A673 (cell line): ENCODE measurements at regions not wholly inside any gene's neighbourhood (a gene's known extent, or its start where the extent isn't known, plus 50 kb on each side); places are given as distances from the start of the nearest gene placed in this dataset.

Experiments used
- CTCF ChIP-seq: fragments of 300-800, 200-600 bp; sonication (generic); conservative IDR thresholded peaks from 2 replicates; pipeline ENCODE4 v1.5.1; 2017; ENCODE audit warnings: low read depth, mild to moderate bottlenecking, antibody characterized with exemption, low read length, moderate library complexity, mixed read lengths
- EZH2 ChIP-seq: fragments of 200-600 bp; sonication (generic); IDR thresholded peaks from 2 replicates; pipeline ENCODE4 v1.6.1; 2017; ENCODE audit warnings: borderline replicate concordance, low read depth, mild to moderate bottlenecking, mixed read lengths, antibody characterized with exemption, low read length; ENCODE audit not compliant: poor library complexity, severe bottlenecking

GRCh38 chr5:18526792-18527405, 892.6 kb downstream of the TAF11L14 start:
- TF ChIP-seq CTCF (no peak), EZH2 (no peak)
